ENCODE measurements at regions not wholly inside any gene's neighbourhood (a gene's known extent, or its start where the extent isn't known, plus 50 kb on each side); places are given as distances from the start of the nearest gene placed in this dataset.

- no peak for TF ChIP-seq CHD7 (IDR thresholded peaks at IDR 0.05; ENCODE audit: insufficient replicate concordance, low read length)
- TF ChIP-seq SIRT6 (IDR thresholded peaks at IDR 0.05; ENCODE audit: low read length): no peak
- no peak for TF ChIP-seq TAF1 (IDR thresholded peaks at IDR 0.05; ENCODE audit: low read depth, low read length)
- no peak for TF ChIP-seq CHD1 (IDR thresholded peaks at IDR 0.05; ENCODE audit: low read depth, low read length)
- no peak for TF ChIP-seq HDAC6 (IDR thresholded peaks at IDR 0.05; ENCODE audit: low read depth, low read length)
- TF ChIP-seq TAF7 (optimal IDR thresholded peaks at IDR 0.05; ENCODE audit: borderline replicate concordance, low read depth, low read length): no peak
Measured at GRCh38 chr4:59553721-59554091, 1646.4 kb upstream of the ADGRL3 start (continued).
